ENCODE measurements at regions not wholly inside any gene's neighbourhood (a gene's known extent, or its start where the extent isn't known, plus 50 kb on each side); places are given as distances from the start of the nearest gene placed in this dataset.

GRCh38 chr12:124474709-124475108, 92.7 kb downstream of the NCOR2 start:
- in situ Hi-C loops (cut with HindIII; ENCODE audit: low pct_unique_long_range_greater_than_20kb, low sequenced_read_pairs), result no loop called here
- CTCF ChIA-PET, result no interaction called here

GRCh38 chr12:124472690-124473279, 94.6 kb downstream of the NCOR2 start:
- intact Hi-C loops (cut with micrococcal nuclease; ENCODE audit: unreplicated experiment), result no loop called here
- in situ Hi-C loops (cut with HindIII; ENCODE audit: low pct_unique_long_range_greater_than_20kb, low sequenced_read_pairs), result no loop called here
- TF ChIP-seq SIN3A (IDR thresholded peaks at IDR 0.05; ENCODE audit: borderline replicate concordance, insufficient read depth, low read depth, low read length) (no peak), POLR2AphosphoS5 (IDR thresholded peaks at IDR 0.05; ENCODE audit: low read depth, low read length) (no peak), REST (IDR thresholded peaks at IDR 0.05; ENCODE audit: insufficient read depth in 1 of 2, low read depth in 2 of 2, low read length in 1 of 2) (no peak), CTCF (IDR thresholded peaks at IDR 0.05) (no peak), TCF7L2 (IDR thresholded peaks at IDR 0.05; ENCODE audit: low read depth, low read length) (no peak)
- H3K9me3 ChIP-seq (ENCODE audit: control insufficient read depth, insufficient read depth, low read depth, low read length), result peaks cover 5% of the 10 kb centered on the region; the same call in 1 of the 2 replicates
- ChIA-PET CTCF (no interaction called here), POLR2A (no interaction called here)
- no TSS peak for BruUV-seq (replicated peaks)
- no peak overlapping the region for H3K4me3 ChIP-seq (ENCODE audit: low read depth in 2 of 2, low read length in 2 of 2)
- H3K27me3 ChIP-seq (ENCODE audit: control insufficient read depth, insufficient read depth, low read length), result no peaks in the 10 kb centered on the region
- H3K4me1 ChIP-seq (ENCODE audit: control insufficient read depth, insufficient read depth, low read length), result no peaks in the 10 kb centered on the region
- peaks cover 10% of the 10 kb centered on the region for H3K36me3 ChIP-seq (ENCODE audit: control insufficient read depth, insufficient read depth, low read length)
- no peak overlapping the region for H3K27ac ChIP-seq (ENCODE audit: low read length)
- DNase-seq (ENCODE audit: low read depth, low spot score), result no peak
- ATAC-seq, result no peak

More at GRCh38 chr12:124474709-124475108, 92.7 kb downstream of the NCOR2 start:
- H3K36me3 ChIP-seq (ENCODE audit: control insufficient read depth, insufficient read depth, low read length), result peaks cover 10% of the 10 kb centered on the region
- BruUV-seq (replicated peaks), result no TSS peak
- no peaks in the 10 kb centered on the region; the same call in 1 of the 2 replicates for H3K9me3 ChIP-seq (ENCODE audit: control insufficient read depth, insufficient read depth, low read depth, low read length)
- H3K27me3 ChIP-seq (ENCODE audit: control insufficient read depth, insufficient read depth, low read length), result no peaks in the 10 kb centered on the region
- no peaks in the 10 kb centered on the region for H3K4me1 ChIP-seq (ENCODE audit: control insufficient read depth, insufficient read depth, low read length)
- no peak overlapping the region for H3K27ac ChIP-seq (ENCODE audit: low read length)
- ATAC-seq (no peak), DNase-seq (ENCODE audit: low read depth, low spot score) (no peak)
- TF ChIP-seq SIN3A (IDR thresholded peaks at IDR 0.05; ENCODE audit: borderline replicate concordance, insufficient read depth, low read depth, low read length) (no peak), POLR2AphosphoS5 (IDR thresholded peaks at IDR 0.05; ENCODE audit: low read depth, low read length) (no peak), TCF7L2 (IDR thresholded peaks at IDR 0.05; ENCODE audit: low read depth, low read length) (no peak), CTCF (IDR thresholded peaks at IDR 0.05) (no peak), REST (IDR thresholded peaks at IDR 0.05; ENCODE audit: insufficient read depth in 1 of 2, low read depth in 2 of 2, low read length in 1 of 2) (no peak)
- intact Hi-C loops (cut with micrococcal nuclease; ENCODE audit: unreplicated experiment), result no loop called here
- H3K4me3 ChIP-seq (ENCODE audit: low read depth in 2 of 2, low read length in 2 of 2), result no peak overlapping the region
- POLR2A ChIA-PET, result no interaction called here

Data from Panc1 (cell line).